ENCODE measurements at regions not wholly inside any gene's neighbourhood (a gene's known extent, or its start where the extent isn't known, plus 50 kb on each side); places are given as distances from the start of the nearest gene placed in this dataset.

- TF ChIP-seq CTCF (IDR thresholded peaks at IDR 0.05) (no peak), ZFX (IDR thresholded peaks at IDR 0.05; ENCODE audit: borderline replicate concordance) (no peak)
Observed at GRCh38 chr9:115689331-115689730, 464.3 kb upstream of the PAPPA start.

Measured in 22Rv1 (cell line).